ENCODE measurements at regions not wholly inside any gene's neighbourhood (a gene's known extent, or its start where the extent isn't known, plus 50 kb on each side); places are given as distances from the start of the nearest gene placed in this dataset.
A peak's percentile ranks its signal among the peaks of the same experiment; 100 is the strongest.

DNA sequence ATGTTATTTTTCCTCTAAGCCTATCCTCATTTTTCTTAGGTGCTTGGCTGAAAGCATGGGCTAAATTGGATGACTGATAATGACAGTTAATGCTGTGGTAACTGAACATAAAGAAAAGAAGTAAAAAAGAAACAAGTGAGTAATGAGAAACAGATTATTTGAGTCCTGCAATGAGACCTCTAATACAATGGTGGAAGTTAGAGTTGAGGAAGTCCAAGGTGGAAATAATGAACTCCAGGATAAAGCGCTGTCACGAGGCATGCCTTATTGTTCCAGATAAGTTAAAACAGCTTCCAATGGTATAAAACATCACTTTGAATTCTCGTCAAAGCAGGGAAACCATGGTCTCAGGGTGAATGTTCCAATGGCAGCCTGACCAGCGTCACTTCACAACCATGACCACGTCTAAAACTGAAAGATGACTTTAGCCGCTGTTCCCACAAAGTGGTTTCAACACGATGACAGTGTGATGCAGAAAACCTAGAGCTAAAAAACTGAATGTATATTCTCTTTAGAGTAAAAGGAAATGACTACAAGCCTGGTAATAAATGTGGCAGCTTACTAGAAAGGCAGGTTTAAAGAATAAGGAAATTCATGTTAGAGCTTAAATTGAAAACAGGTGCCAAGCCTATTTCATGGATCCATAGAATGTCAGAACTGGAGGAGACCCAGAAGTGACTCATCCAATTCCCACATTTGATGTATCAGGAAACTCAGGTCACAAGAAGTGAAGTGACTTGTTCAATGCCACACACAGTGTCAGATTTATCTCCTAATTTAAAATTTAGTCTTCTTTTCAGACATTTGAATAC, 202.6 kb upstream of the GYPA start:
- H3K27ac ChIP-seq (ENCODE audit: low read length), result no peak overlapping the region
- no CpG with 5 or more reads among the region's 7 CpGs for WGBS (ENCODE audit: insufficient coverage, low lambda C conversion rate)
- no peaks in the 10 kb centered on the region for H3K36me3 ChIP-seq (ENCODE audit: control insufficient read depth, insufficient read depth, low read length)
- no peaks in the 10 kb centered on the region for H3K27me3 ChIP-seq (ENCODE audit: control insufficient read depth, insufficient read depth, low read length)
- no peak overlapping the region for H3K4me3 ChIP-seq (ENCODE audit: low read length)
- no peak for DNase-seq
- no peaks in the 10 kb centered on the region for H3K4me1 ChIP-seq (ENCODE audit: control insufficient read depth, insufficient read depth, low read length)
- no peaks in the 10 kb centered on the region for H3K9me3 ChIP-seq (ENCODE audit: control insufficient read depth, low read depth, low read length)

DNA sequence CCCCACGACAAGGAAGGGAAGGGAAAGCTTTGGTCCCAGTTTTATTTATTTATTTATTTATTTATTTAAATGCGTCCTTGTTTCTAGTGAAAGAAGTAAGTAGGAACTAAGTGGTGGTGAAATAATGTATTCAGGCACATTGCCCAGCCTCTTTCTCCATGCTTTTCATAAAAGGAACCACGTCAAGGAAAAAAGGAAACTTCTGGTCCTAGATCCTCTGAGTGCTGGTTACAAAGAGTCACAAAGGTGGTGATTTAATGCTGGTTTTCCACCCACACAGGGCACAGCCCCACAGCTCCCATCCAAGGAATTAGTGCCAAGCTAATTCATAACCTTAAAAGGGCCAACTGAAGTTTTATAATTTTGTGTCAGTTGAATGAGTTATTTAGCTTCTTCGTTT, 206.6 kb upstream of the GYPA start:
- Histone ChIP-seq H3K4me3 (ENCODE audit: low read length) (no peak overlapping the region), H3K27ac (ENCODE audit: low read length) (no peak overlapping the region), H3K36me3 (ENCODE audit: control insufficient read depth, insufficient read depth, low read length) (no peaks in the 10 kb centered on the region), H3K4me1 (ENCODE audit: control insufficient read depth, insufficient read depth, low read length) (no peaks in the 10 kb centered on the region), H3K27me3 (ENCODE audit: control insufficient read depth, insufficient read depth, low read length) (no peaks in the 10 kb centered on the region), H3K9me3 (ENCODE audit: control insufficient read depth, low read depth, low read length) (no peaks in the 10 kb centered on the region)
- no peak for DNase-seq
- WGBS (ENCODE audit: insufficient coverage, low lambda C conversion rate), result 94% methylated on average over 3 of the region's 4 CpGs

DNA sequence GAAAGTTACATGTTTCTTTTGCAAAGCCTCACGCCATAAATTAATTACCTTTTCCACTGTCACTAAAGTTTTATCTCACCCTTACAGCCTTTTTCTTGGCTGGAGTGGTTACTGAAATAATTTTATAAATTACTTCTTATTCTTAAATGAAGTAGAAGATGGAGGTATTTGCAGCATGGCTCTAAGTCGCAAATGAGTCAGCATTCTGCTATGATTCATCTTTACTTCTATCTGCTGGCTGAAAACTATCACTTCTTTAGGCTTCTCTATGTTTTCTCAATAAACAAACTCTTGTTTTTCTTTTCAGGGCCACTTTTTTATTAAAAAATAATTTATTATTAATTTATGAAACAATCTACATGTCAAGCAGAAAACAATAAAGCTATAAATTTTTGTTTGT, 210.2 kb upstream of the GYPA start:
- Histone ChIP-seq H3K4me3 (ENCODE audit: low read length) (no peak overlapping the region), H3K27me3 (ENCODE audit: control insufficient read depth, insufficient read depth, low read length) (no peaks in the 10 kb centered on the region), H3K4me1 (ENCODE audit: control insufficient read depth, insufficient read depth, low read length) (no peaks in the 10 kb centered on the region), H3K27ac (ENCODE audit: low read length) (no peak overlapping the region), H3K36me3 (ENCODE audit: control insufficient read depth, insufficient read depth, low read length) (no peaks in the 10 kb centered on the region), H3K9me3 (ENCODE audit: control insufficient read depth, low read depth, low read length) (no peaks in the 10 kb centered on the region)
- 100% methylated on average over 2 of the region's 2 CpGs for WGBS (ENCODE audit: insufficient coverage, low lambda C conversion rate)
- DNase-seq, result no peak

DNA sequence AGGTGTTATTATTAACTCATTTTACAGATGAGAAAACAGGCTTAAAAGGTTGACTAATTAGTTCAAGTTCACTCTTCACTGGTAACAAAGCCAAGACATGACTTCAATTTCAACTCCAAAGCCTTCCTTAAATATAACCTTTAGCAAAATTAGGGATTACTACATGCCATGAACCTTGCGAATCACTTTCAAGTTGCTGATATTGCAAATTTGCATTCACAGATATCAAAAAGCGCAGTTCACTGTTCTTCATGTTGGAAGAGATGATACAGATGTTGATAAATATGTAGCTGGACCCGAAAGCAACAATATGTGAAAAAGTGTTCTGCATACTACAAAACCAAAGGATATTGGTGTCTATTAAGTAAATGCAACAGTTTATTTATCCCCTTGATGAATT, 210.8 kb upstream of the GYPA start:
- Histone ChIP-seq H3K27me3 (ENCODE audit: control insufficient read depth, insufficient read depth, low read length) (no peaks in the 10 kb centered on the region), H3K36me3 (ENCODE audit: control insufficient read depth, insufficient read depth, low read length) (no peaks in the 10 kb centered on the region), H3K27ac (ENCODE audit: low read length) (no peak overlapping the region), H3K9me3 (ENCODE audit: control insufficient read depth, low read depth, low read length) (no peaks in the 10 kb centered on the region), H3K4me3 (ENCODE audit: low read length) (no peak overlapping the region), H3K4me1 (ENCODE audit: control insufficient read depth, insufficient read depth, low read length) (no peaks in the 10 kb centered on the region)
- DNase-seq, result no peak
- WGBS (ENCODE audit: insufficient coverage, low lambda C conversion rate), result 83% methylated on average over 2 of the region's 3 CpGs

DNA sequence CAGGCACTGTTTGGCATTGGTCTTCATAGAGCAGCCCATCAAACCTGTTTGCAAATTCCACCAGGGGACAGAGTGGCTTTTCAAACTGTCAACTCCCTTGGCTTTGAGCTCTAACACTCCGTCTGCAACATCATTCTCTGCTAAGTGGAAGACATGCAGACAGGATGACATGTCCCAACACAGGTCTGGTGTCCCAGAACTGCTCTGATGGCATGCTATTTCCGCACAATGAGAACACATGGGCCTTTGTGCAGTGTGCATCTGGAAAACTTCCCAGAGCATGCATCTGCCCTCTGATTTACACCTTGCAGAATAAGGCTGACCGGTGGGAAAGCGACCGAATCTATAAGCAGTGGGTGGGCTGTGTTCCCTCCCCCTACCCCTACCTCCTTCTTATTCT, 212.8 kb upstream of the GYPA start:
- no peak overlapping the region for H3K27ac ChIP-seq (ENCODE audit: low read length)
- no CpG with 5 or more reads among the region's 5 CpGs for WGBS (ENCODE audit: insufficient coverage, low lambda C conversion rate)
- H3K9me3 ChIP-seq (ENCODE audit: control insufficient read depth, low read depth, low read length), result no peaks in the 10 kb centered on the region
- no peak for DNase-seq
- no peaks in the 10 kb centered on the region for H3K36me3 ChIP-seq (ENCODE audit: control insufficient read depth, insufficient read depth, low read length)
- H3K4me1 ChIP-seq (ENCODE audit: control insufficient read depth, insufficient read depth, low read length), result no peaks in the 10 kb centered on the region
- H3K4me3 ChIP-seq (ENCODE audit: low read length), result no peak overlapping the region
- H3K27me3 ChIP-seq (ENCODE audit: control insufficient read depth, insufficient read depth, low read length), result no peaks in the 10 kb centered on the region

DNA sequence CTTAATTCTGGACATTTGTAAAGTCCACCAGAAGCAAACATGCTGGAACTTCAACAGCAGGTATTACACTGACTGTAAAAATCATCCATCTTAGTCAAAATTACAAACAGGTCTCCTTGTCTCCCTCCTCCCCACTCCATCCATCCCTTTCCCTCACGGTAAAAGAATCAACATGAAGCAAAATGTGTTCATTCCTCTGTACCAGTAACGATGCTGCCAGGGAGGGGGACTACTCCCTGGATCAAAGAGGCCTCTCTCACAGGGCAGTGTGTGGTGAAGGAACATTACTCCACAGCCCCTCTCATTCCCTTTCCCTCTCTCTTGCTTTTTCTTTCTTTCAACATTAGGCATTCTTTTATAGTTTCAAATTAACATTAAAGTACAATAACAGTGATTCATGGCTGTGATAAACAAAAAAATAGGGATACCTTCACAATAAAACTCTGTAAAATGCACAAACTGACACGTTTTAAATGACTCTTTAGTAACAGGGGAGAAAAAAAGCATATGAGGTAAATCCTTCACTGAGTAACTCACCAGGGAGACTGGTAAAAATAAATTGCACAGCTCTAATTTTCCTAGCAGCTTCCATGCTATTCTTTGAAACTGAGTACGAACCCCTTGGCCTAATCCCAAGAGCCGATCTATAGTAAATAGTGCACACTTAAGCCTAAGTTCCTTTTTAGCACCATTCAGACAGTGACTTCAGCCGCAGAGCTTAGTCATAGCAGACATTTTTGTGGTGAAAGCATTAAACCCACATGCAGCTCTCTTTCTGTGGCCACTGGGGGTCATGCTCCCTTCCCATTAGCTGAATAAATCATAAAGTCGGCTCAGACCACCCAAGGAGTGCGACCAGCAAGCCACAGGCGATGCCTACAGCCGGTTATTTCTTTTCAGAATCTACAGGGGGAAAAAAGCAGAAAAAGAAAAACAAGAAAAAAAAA, 215.6 kb upstream of the GYPA start:
- no peaks in the 10 kb centered on the region for H3K27me3 ChIP-seq (ENCODE audit: control insufficient read depth, insufficient read depth, low read length)
- no peaks in the 10 kb centered on the region for H3K4me1 ChIP-seq (ENCODE audit: control insufficient read depth, insufficient read depth, low read length)
- no peak overlapping the region for H3K4me3 ChIP-seq (ENCODE audit: low read length)
- H3K27ac ChIP-seq (ENCODE audit: low read length), result peak overlapping the region; percentile 13
- no peaks in the 10 kb centered on the region for H3K9me3 ChIP-seq (ENCODE audit: control insufficient read depth, low read depth, low read length)
- DNase-seq, result peak; percentile 42 to 45
- H3K36me3 ChIP-seq (ENCODE audit: control insufficient read depth, insufficient read depth, low read length), result no peaks in the 10 kb centered on the region
- whole genome bisulfite sequencing (ENCODE audit: insufficient coverage, low lambda C conversion rate), result no CpG with 5 or more reads among the region's 10 CpGs

DNA sequence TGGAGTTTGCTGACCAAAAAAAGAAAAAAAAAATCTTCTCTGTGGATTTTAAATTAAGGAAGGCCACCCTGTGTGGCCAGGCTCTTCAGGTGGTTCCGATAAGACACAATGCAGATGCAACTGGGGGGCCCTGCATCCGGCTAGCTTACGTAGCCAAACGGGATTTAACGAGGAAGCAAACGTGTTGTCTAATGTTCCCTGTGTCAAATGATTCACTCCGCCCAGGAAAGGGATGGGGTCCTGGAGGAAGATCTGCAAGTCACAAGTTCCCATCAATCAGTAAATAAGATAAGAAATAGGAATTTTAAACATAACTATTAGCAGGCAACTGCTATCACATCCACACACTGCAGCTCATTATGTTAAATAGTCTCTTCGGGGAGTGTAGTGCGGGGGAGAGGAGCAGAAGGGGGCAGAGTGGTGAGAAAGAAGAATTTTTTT, 216.4 kb upstream of the GYPA start:
- Histone ChIP-seq H3K9me3 (ENCODE audit: control insufficient read depth, low read depth, low read length) (no peaks in the 10 kb centered on the region), H3K27ac (ENCODE audit: low read length) (no peak overlapping the region), H3K36me3 (ENCODE audit: control insufficient read depth, insufficient read depth, low read length) (no peaks in the 10 kb centered on the region), H3K4me1 (ENCODE audit: control insufficient read depth, insufficient read depth, low read length) (no peaks in the 10 kb centered on the region), H3K4me3 (ENCODE audit: low read length) (no peak overlapping the region), H3K27me3 (ENCODE audit: control insufficient read depth, insufficient read depth, low read length) (no peaks in the 10 kb centered on the region)
- 36% methylated on average over 2 of the region's 9 CpGs for WGBS (ENCODE audit: insufficient coverage, low lambda C conversion rate)
- no peak for DNase-seq

DNA sequence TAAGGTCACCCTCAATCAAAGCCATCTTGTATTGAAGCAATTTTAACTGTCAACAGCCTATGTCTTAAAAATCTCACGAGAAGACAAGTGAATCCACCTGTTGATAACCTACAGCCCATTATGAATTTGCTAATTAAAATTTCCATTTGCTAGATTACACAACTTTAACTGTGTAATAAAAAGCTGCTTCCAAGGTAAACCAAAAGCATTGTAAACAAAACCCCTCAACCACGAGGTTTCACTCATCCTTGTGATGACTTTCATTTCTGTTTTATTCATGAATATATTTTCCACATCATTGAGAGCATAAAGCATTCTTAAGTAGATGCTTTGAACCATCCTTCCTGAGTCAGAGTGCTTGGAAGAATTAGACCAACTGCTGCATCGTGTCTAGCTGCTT, 217.5 kb upstream of the GYPA start:
- WGBS (ENCODE audit: insufficient coverage, low lambda C conversion rate), result 100% methylated on average over 1 of the region's 3 CpGs
- no peak for DNase-seq
- H3K4me3 ChIP-seq (ENCODE audit: low read length), result no peak overlapping the region
- H3K27me3 ChIP-seq (ENCODE audit: control insufficient read depth, insufficient read depth, low read length), result no peaks in the 10 kb centered on the region
- no peak overlapping the region for H3K27ac ChIP-seq (ENCODE audit: low read length)
- no peaks in the 10 kb centered on the region for H3K4me1 ChIP-seq (ENCODE audit: control insufficient read depth, insufficient read depth, low read length)
- H3K36me3 ChIP-seq (ENCODE audit: control insufficient read depth, insufficient read depth, low read length), result no peaks in the 10 kb centered on the region
- no peaks in the 10 kb centered on the region for H3K9me3 ChIP-seq (ENCODE audit: control insufficient read depth, low read depth, low read length)

DNA sequence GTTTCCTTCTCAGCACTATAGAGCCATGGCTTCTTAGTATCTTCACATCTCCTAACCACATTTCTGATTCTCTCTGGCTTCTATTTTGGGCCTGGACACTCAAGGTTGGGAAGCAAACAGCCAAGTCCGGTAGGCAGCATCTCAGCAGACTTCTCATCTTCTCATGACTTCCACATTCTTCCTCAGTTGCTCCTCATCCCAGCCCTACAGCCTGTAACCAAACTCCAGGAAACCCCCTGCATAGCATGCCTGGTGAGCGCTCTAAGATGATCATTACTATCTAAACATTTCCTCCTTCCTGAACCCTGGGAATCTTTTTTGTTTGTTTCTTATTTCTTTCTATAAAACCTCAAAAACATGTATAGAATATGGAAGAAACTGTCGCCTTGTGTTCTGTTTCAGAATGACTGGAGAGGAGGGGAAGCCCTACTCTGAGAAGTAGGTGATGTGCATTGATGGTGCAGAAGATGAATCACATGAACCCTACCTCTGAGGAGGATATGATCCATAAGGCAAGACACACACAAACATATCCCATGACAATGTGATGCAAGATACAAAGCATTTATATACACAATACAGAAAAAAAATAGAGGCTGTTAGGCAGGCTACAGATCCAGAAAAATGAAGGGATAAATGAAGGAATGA, 219.8 kb upstream of the GYPA start:
- no peak overlapping the region for H3K27ac ChIP-seq (ENCODE audit: low read length)
- H3K36me3 ChIP-seq (ENCODE audit: control insufficient read depth, insufficient read depth, low read length), result no peaks in the 10 kb centered on the region
- no peaks in the 10 kb centered on the region for H3K27me3 ChIP-seq (ENCODE audit: control insufficient read depth, insufficient read depth, low read length)
- H3K4me3 ChIP-seq (ENCODE audit: low read length), result no peak overlapping the region
- H3K9me3 ChIP-seq (ENCODE audit: control insufficient read depth, low read depth, low read length), result no peaks in the 10 kb centered on the region
- no CpG with 5 or more reads among the region's 3 CpGs for WGBS (ENCODE audit: insufficient coverage, low lambda C conversion rate)
- DNase-seq, result no peak
- H3K4me1 ChIP-seq (ENCODE audit: control insufficient read depth, insufficient read depth, low read length), result no peaks in the 10 kb centered on the region

DNA sequence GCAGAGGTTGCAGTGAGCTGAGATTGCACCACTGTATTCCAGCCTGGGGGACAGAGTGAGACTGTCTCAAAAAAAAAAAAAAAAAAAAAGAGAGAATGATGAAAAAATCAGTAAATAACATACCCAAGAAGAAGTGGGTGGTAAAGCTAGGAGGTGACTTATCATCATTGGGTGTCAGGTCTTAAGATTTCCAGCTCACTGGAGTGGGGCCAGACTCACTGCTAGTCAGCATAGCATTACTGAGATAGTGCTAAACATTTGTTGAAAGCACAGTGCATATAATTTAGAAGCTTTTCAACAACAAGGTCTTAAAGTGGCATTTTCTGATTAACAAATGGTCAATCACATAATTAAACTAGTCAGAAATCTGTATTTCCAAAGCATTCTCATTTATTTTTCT, 221.8 kb upstream of the GYPA start:
- H3K4me3 ChIP-seq (ENCODE audit: low read length), result no peak overlapping the region
- no peaks in the 10 kb centered on the region for H3K4me1 ChIP-seq (ENCODE audit: control insufficient read depth, insufficient read depth, low read length)
- no peak for DNase-seq
- no peaks in the 10 kb centered on the region for H3K27me3 ChIP-seq (ENCODE audit: control insufficient read depth, insufficient read depth, low read length)
- H3K9me3 ChIP-seq (ENCODE audit: control insufficient read depth, low read depth, low read length), result no peaks in the 10 kb centered on the region
- H3K36me3 ChIP-seq (ENCODE audit: control insufficient read depth, insufficient read depth, low read length), result no peaks in the 10 kb centered on the region
- no peak overlapping the region for H3K27ac ChIP-seq (ENCODE audit: low read length)

All from large intestine (tissue), 3 donors.